ENCODE measurements at regions not wholly inside any gene's neighbourhood (a gene's known extent, or its start where the extent isn't known, plus 50 kb on each side); places are given as distances from the start of the nearest gene placed in this dataset.
A peak's percentile ranks its signal among the peaks of the same experiment; 100 is the strongest.
"Not testable (repeated sequence)": the region's sequence is repeated elsewhere in the genome, so short reads cannot be mapped to it uniquely, and the experiment has no call there.

- Mint-ChIP-seq H3K27me3 (ENCODE audit: low read depth) (no peaks in the 10 kb centered on the region), H3K9me3 (peaks cover 11% of the 10 kb centered on the region), H3K27ac (no peak overlapping the region), H3K4me1 (no peaks in the 10 kb centered on the region), H3K36me3 (ENCODE audit: low read depth) (peaks cover 45% of the 10 kb centered on the region), H3K4me3 (no peak overlapping the region)
- TF ChIP-seq CTCF (IDR thresholded peaks at IDR 0.05; ENCODE audit: unreplicated experiment in 3 of 3), result no peak
Observed at GRCh38 chr6:144510859-144511258, 225.7 kb downstream of the UTRN start.

GRCh38 chr6:144515761-144516160 is 230.6 kb downstream of the UTRN start:
- H3K36me3 Mint-ChIP-seq (ENCODE audit: low read depth), result peaks cover 24% of the 10 kb centered on the region
- no peaks in the 10 kb centered on the region for H3K4me1 Mint-ChIP-seq
- no peak overlapping the region for H3K27ac Mint-ChIP-seq
- no peaks in the 10 kb centered on the region for H3K9me3 Mint-ChIP-seq
- H3K4me3 Mint-ChIP-seq, result no peak overlapping the region
- no peaks in the 10 kb centered on the region for H3K27me3 Mint-ChIP-seq (ENCODE audit: low read depth)
- no peak for TF ChIP-seq CTCF (IDR thresholded peaks at IDR 0.05; ENCODE audit: unreplicated experiment in 3 of 3)

GRCh38 chr6:144519426-144519825 is 234.3 kb downstream of the UTRN start:
- no peak for TF ChIP-seq CTCF (IDR thresholded peaks at IDR 0.05; ENCODE audit: unreplicated experiment in 3 of 3)
- Mint-ChIP-seq H3K4me3 (no peak overlapping the region), H3K4me1 (no peaks in the 10 kb centered on the region), H3K36me3 (ENCODE audit: low read depth) (peaks cover 33% of the 10 kb centered on the region), H3K27me3 (ENCODE audit: low read depth) (no peaks in the 10 kb centered on the region), H3K9me3 (no peaks in the 10 kb centered on the region), H3K27ac (peak overlapping the region in 1 of 3 experiments; percentile 68)

- Mint-ChIP-seq H3K27me3 (ENCODE audit: low read depth) (no peaks in the 10 kb centered on the region), H3K4me3 (no peak overlapping the region), H3K4me1 (peaks cover 5% of the 10 kb centered on the region), H3K36me3 (ENCODE audit: low read depth) (peaks cover 72% of the 10 kb centered on the region), H3K9me3 (peaks cover 8% of the 10 kb centered on the region), H3K27ac (no peak overlapping the region)
- no peak for TF ChIP-seq CTCF (IDR thresholded peaks at IDR 0.05; ENCODE audit: unreplicated experiment in 3 of 3)
Observed at GRCh38 chr6:144528743-144529425, 243.7 kb downstream of the UTRN start.

GRCh38 chr6:144530118-144530517 is 245.0 kb downstream of the UTRN start:
- H3K36me3 Mint-ChIP-seq (ENCODE audit: low read depth), result peaks cover 64% of the 10 kb centered on the region
- peaks cover 7% of the 10 kb centered on the region for H3K9me3 Mint-ChIP-seq
- peaks cover 5% of the 10 kb centered on the region for H3K4me1 Mint-ChIP-seq
- no peak overlapping the region for H3K4me3 Mint-ChIP-seq
- H3K27me3 Mint-ChIP-seq (ENCODE audit: low read depth), result no peaks in the 10 kb centered on the region
- H3K27ac Mint-ChIP-seq, result no peak overlapping the region
- no peak for TF ChIP-seq CTCF (IDR thresholded peaks at IDR 0.05; ENCODE audit: unreplicated experiment in 3 of 3)

GRCh38 chr6:144532238-144532637 is 247.1 kb downstream of the UTRN start:
- not testable (repeated sequence) for H3K27ac Mint-ChIP-seq; H3K4me1 Mint-ChIP-seq; H3K27me3 Mint-ChIP-seq (ENCODE audit: low read depth); H3K9me3 Mint-ChIP-seq; H3K4me3 Mint-ChIP-seq
- H3K36me3 Mint-ChIP-seq (ENCODE audit: low read depth), result peaks cover 46% of the 10 kb centered on the region

Measured in nephron (organoid).